ENCODE measurements at regions not wholly inside any gene's neighbourhood (a gene's known extent, or its start where the extent isn't known, plus 50 kb on each side); places are given as distances from the start of the nearest gene placed in this dataset.

- TF ChIP-seq EZH2 (IDR thresholded peaks at IDR 0.05; ENCODE audit: borderline replicate concordance, low read length) = no peak
- TF ChIP-seq, protein P1, sequence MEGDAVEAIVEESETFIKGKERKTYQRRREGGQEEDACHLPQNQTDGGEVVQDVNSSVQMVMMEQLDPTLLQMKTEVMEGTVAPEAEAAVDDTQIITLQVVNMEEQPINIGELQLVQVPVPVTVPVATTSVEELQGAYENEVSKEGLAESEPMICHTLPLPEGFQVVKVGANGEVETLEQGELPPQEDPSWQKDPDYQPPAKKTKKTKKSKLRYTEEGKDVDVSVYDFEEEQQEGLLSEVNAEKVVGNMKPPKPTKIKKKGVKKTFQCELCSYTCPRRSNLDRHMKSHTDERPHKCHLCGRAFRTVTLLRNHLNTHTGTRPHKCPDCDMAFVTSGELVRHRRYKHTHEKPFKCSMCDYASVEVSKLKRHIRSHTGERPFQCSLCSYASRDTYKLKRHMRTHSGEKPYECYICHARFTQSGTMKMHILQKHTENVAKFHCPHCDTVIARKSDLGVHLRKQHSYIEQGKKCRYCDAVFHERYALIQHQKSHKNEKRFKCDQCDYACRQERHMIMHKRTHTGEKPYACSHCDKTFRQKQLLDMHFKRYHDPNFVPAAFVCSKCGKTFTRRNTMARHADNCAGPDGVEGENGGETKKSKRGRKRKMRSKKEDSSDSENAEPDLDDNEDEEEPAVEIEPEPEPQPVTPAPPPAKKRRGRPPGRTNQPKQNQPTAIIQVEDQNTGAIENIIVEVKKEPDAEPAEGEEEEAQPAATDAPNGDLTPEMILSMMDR (conservative IDR thresholded peaks at IDR 0.05 in 1 of 2, IDR thresholded peaks at IDR 0.05 in 1 of 2; ENCODE audit: extremely low read depth in 1 of 2, insufficient read depth in 1 of 2, low read depth in 1 of 2, low read length in 2 of 2) = no peak
Observed at GRCh38 chr5:61622156-61622555, 290.1 kb downstream of the ZSWIM6 start.
